H1 (cell line): ENCODE measurements at regions not wholly inside any gene's neighbourhood (a gene's known extent, or its start where the extent isn't known, plus 50 kb on each side); places are given as distances from the start of the nearest gene placed in this dataset.

Experiments
- CTCF ChIA-PET: fragments of 300-600 bp; sonication (Branson Sonifier 250); formaldehyde crosslinking; loops from one replicate; lab custom pipeline; 2021; ENCODE audit not compliant: partially characterized antibody; lab: Charles Lee
- POLR2A ChIA-PET: fragments of 300-600 bp; sonication (Branson Sonifier 250); formaldehyde crosslinking; loops from one replicate; lab custom pipeline; 2021; ENCODE audit warnings: inconsistent platforms; ENCODE audit not compliant: partially characterized antibody; lab: Charles Lee
- DNase-seq, 2 experiments: peaks; one replicate each; pipeline versions ENCODE4 v3.0.0 to v3.0.0-alpha.2; 2010 to 2022; ENCODE audit warnings: low spot score in 2 of 2, low read depth in 1 of 2, mixed read lengths in 1 of 2
- FAIRE-seq: peaks from 2 replicates; lab custom pipeline; 2011; peaks lifted over from hg19 to GRCh38; lab: Jason Lieb, UNC
- H2AFZ ChIP-seq: 2 replicates; pipeline ENCODE4 v1.8.1; 2012; ENCODE audit warnings: low read length, inconsistent platforms
- H2AK5ac ChIP-seq: 2 replicates; pipeline ENCODE4 v1.6.1; 2013; ENCODE audit warnings: low read depth, low read length
- H2BK120ac ChIP-seq: replicated peaks from 2 replicates; pipeline ENCODE3; 2013; ENCODE audit warnings: low read depth, low read length, inconsistent platforms
- H2BK12ac ChIP-seq: 2 replicates; pipeline ENCODE4 v1.6.1; 2013; ENCODE audit warnings: low read depth, low read length
- H2BK15ac ChIP-seq: 2 replicates; pipeline ENCODE4 v1.6.1; 2013; ENCODE audit warnings: low read length
- H2BK20ac ChIP-seq: 2 replicates; pipeline ENCODE4 v1.6.1; 2013; ENCODE audit warnings: low read length
- H2BK5ac ChIP-seq: 2 replicates; pipeline ENCODE4 v1.6.1; 2013; ENCODE audit warnings: low read depth, low read length
- H3K14ac ChIP-seq: 2 replicates; pipeline ENCODE4 v1.6.1; 2013; ENCODE audit warnings: inconsistent platforms; ENCODE audit not compliant: insufficient read length
- H3K18ac ChIP-seq: 2 replicates; pipeline ENCODE4 v1.6.1; 2013; ENCODE audit warnings: low read length; ENCODE audit errors: extremely low read depth
- H3K23ac ChIP-seq: 2 replicates; pipeline ENCODE4 v1.6.1; 2013; ENCODE audit warnings: inconsistent platforms; ENCODE audit not compliant: insufficient read length
- H3K23me2 ChIP-seq: 2 replicates; pipeline ENCODE4 v1.6.1; 2013; ENCODE audit warnings: low read depth, low read length
- H3K27ac ChIP-seq: 2 replicates; pipeline ENCODE4 v1.6.1; 2011; ENCODE audit warnings: low read depth, low read length, inconsistent platforms
- H3K27me3 ChIP-seq, 4 experiments: replicated peaks in 1 of 4; 1 replicate in 1 of 4; 2 replicates in 3 of 4; pipeline versions ENCODE4 v1.6.1 to v1.8.1; 2011 to 2013; ENCODE audit warnings: low read length in 3 of 4, mild to moderate bottlenecking in 3 of 4, inconsistent platforms in 2 of 4, mixed read lengths in 2 of 4, moderate library complexity in 1 of 4; ENCODE audit not compliant: control insufficient read depth in 3 of 4, insufficient read depth in 3 of 4; ENCODE audit errors: extremely low read depth in 1 of 4
- H3K36me3 ChIP-seq, 4 experiments: 2 replicates each; pipeline versions ENCODE4 v1.6.1 to v1.8.1; 2011 to 2013; ENCODE audit warnings: mild to moderate bottlenecking in 4 of 4, low read length in 3 of 4, moderate library complexity in 2 of 4, control low read depth in 1 of 4, inconsistent platforms in 1 of 4; ENCODE audit not compliant: insufficient read depth in 4 of 4, control insufficient read depth in 2 of 4
- H3K4ac ChIP-seq: replicated peaks from 2 replicates; pipeline ENCODE3; 2013; ENCODE audit warnings: low read length, low read depth, mixed read lengths, inconsistent platforms; ENCODE audit not compliant: insufficient read length
- H3K4me1 ChIP-seq, 4 experiments: replicated peaks in 1 of 4; 1 replicate in 1 of 4; 2 replicates in 3 of 4; pipeline versions ENCODE4 v1.6.1 to v1.8.1; 2011 to 2013; ENCODE audit warnings: low read length in 3 of 4, inconsistent platforms in 2 of 4, mixed read lengths in 1 of 4; ENCODE audit not compliant: insufficient read depth in 4 of 4, control insufficient read depth in 3 of 4
- H3K4me2 ChIP-seq, 2 experiments: 2 replicates each; pipeline versions ENCODE4 v1.6.1 to v1.8.1; 2011 to 2013; ENCODE audit warnings: low read depth in 2 of 2, low read length in 2 of 2, control low read depth in 1 of 2, inconsistent platforms in 1 of 2, mild to moderate bottlenecking in 1 of 2; ENCODE audit not compliant: insufficient read depth in 1 of 2
- H3K4me3 ChIP-seq, 4 experiments: fragments of 200-600, 300-600 bp in 1 of 4; sonication (generic), shearing (Covaris generic), sonication (Bioruptor Twin) in 1 of 4; 2 replicates each; pipeline versions ENCODE4 v1.5.1 to v1.8.1; 2011 to 2016; ENCODE audit warnings: low read length in 4 of 4, low read depth in 3 of 4, control low read depth in 2 of 4, inconsistent platforms in 2 of 4, mild to moderate bottlenecking in 2 of 4, mixed read lengths in 1 of 4, moderate library complexity in 1 of 4; ENCODE audit not compliant: insufficient read depth in 2 of 4; ENCODE audit errors: extremely low read depth in 1 of 4
- H3K56ac ChIP-seq: replicated peaks from 2 replicates; pipeline ENCODE3; 2013; ENCODE audit warnings: low read depth, mild to moderate bottlenecking, mixed read lengths, low read length, inconsistent platforms; ENCODE audit not compliant: insufficient read length
- H3K79me1 ChIP-seq: 2 replicates; pipeline ENCODE4 v1.6.1; 2013; ENCODE audit warnings: low read depth, low read length, control low read depth
- H3K79me2 ChIP-seq, 2 experiments: 2 replicates each; pipeline versions ENCODE4 v1.6.1 to v1.8.1; 2012 to 2013; ENCODE audit warnings: low read length in 2 of 2, mild to moderate bottlenecking in 2 of 2, inconsistent platforms in 1 of 2; ENCODE audit not compliant: insufficient read depth in 2 of 2, control insufficient read depth in 1 of 2
- H3K9ac ChIP-seq, 4 experiments: replicated peaks in 1 of 4; 1 replicate in 1 of 4; 2 replicates in 3 of 4; pipeline versions ENCODE4 v1.6.1 to v1.8.1; 2011 to 2013; ENCODE audit warnings: low read depth in 3 of 4, low read length in 3 of 4, control low read depth in 2 of 4, mild to moderate bottlenecking in 2 of 4, moderate library complexity in 2 of 4, inconsistent platforms in 1 of 4; ENCODE audit errors: extremely low read depth in 1 of 4
- H3K9me3 ChIP-seq, 2 experiments: 2 replicates each; pipeline versions ENCODE4 v1.6.1 to v1.8.1; 2012 to 2013; ENCODE audit warnings: mild to moderate bottlenecking in 2 of 2, moderate library complexity in 2 of 2, control low read depth in 1 of 2, inconsistent platforms in 1 of 2, low read depth in 1 of 2, low read length in 1 of 2, mixed read lengths in 1 of 2; ENCODE audit not compliant: insufficient read depth in 2 of 2
- H4K20me1 ChIP-seq, 2 experiments: replicated peaks in 1 of 2; 2 replicates each; pipeline versions ENCODE3 to v1.8.1; 2011 to 2013; ENCODE audit warnings: inconsistent platforms in 2 of 2, low read length in 2 of 2, mild to moderate bottlenecking in 1 of 2; ENCODE audit not compliant: insufficient read depth in 2 of 2, control insufficient read depth in 1 of 2
- H4K5ac ChIP-seq: 2 replicates; pipeline ENCODE4 v1.6.1; 2013; ENCODE audit warnings: low read length, low read depth, mixed read lengths, inconsistent platforms; ENCODE audit not compliant: insufficient read length
- H4K8ac ChIP-seq: 2 replicates; pipeline ENCODE4 v1.8.0; 2013; ENCODE audit warnings: mild to moderate bottlenecking, moderate library complexity, low read length, inconsistent platforms; ENCODE audit not compliant: insufficient read depth; ENCODE audit errors: extremely low read depth
- H4K91ac ChIP-seq: replicated peaks from 2 replicates; pipeline ENCODE3; 2013; ENCODE audit warnings: low read length, mixed read lengths, inconsistent platforms; ENCODE audit not compliant: insufficient read length
- BCL11A ChIP-seq, 2 experiments: IDR thresholded peaks; one replicate each; pipeline ENCODE4 v1.6.1; 2011; ENCODE audit warnings: low read depth in 2 of 2, low read length in 2 of 2, mild to moderate bottlenecking in 2 of 2
- EZH2 ChIP-seq: fragments of 200-600 bp; sonication (generic); IDR thresholded peaks from 2 replicates; pipeline ENCODE4 v1.7.1; 2012; ENCODE audit warnings: low read depth, mild to moderate bottlenecking, moderate library complexity, low read length, inconsistent platforms; ENCODE audit not compliant: severe bottlenecking
- FOSL1 ChIP-seq: IDR thresholded peaks from 2 replicates; pipeline ENCODE4 v1.6.1; 2011; ENCODE audit warnings: mild to moderate bottlenecking, low read depth, low read length, moderate library complexity; ENCODE audit not compliant: insufficient read depth
- GABPA ChIP-seq: IDR thresholded peaks from 2 replicates; pipeline ENCODE4 v1.6.1; 2011; ENCODE audit warnings: mild to moderate bottlenecking, low read length, moderate library complexity, borderline replicate concordance; ENCODE audit not compliant: insufficient read depth
- KDM1A ChIP-seq: fragments of 200-600, 300-600 bp; sonication (generic); IDR thresholded peaks from 2 replicates; pipeline ENCODE4 v1.7.1; 2016; ENCODE audit warnings: mild to moderate bottlenecking, low read length, borderline replicate concordance
- NANOG ChIP-seq: IDR thresholded peaks from 2 replicates; pipeline ENCODE4 v1.6.1; 2011; ENCODE audit warnings: low read length, low read depth, mild to moderate bottlenecking, inconsistent platforms; ENCODE audit not compliant: insufficient read depth, poor library complexity, severe bottlenecking
- NRF1 ChIP-seq: IDR thresholded peaks from 2 replicates; pipeline ENCODE4 v1.6.1; 2011; ENCODE audit warnings: mild to moderate bottlenecking, low read depth, low read length, improper control_type of control experiment
- POLR2A ChIP-seq, 2 experiments: IDR thresholded peaks; 1 replicate in 1 of 2; 2 replicates in 1 of 2; pipeline ENCODE4 v1.6.1; 2011; ENCODE audit warnings: low read depth in 2 of 2, low read length in 2 of 2, mild to moderate bottlenecking in 2 of 2; ENCODE audit errors: control extremely low read depth in 1 of 2
- SRF ChIP-seq: IDR thresholded peaks from 2 replicates; pipeline ENCODE4 v1.6.1; 2011; ENCODE audit warnings: mild to moderate bottlenecking, low read depth, low read length, moderate library complexity
- TAF1 ChIP-seq: IDR thresholded peaks from 2 replicates; pipeline ENCODE4 v1.6.1; 2011; ENCODE audit warnings: mild to moderate bottlenecking, low read depth, low read length
- TAF7 ChIP-seq: optimal IDR thresholded peaks from 2 replicates; pipeline ENCODE3; 2011; ENCODE audit warnings: low read depth, mild to moderate bottlenecking, inconsistent platforms, low read length, moderate library complexity, borderline replicate concordance
- WGBS, 2 experiments: shearing (Covaris generic) in 1 of 2; methylation state at CpG; one replicate each; pipeline versions ENCODE4 v1.1.6 to v1.1.7; 2013 to 2015; ENCODE audit warnings: low lambda C conversion rate in 2 of 2, mixed read lengths in 2 of 2, inconsistent platforms in 1 of 2, low coverage in 1 of 2, missing lambda C conversion rate in 1 of 2; ENCODE audit not compliant: insufficient replicate concordance in 2 of 2, insufficient coverage in 1 of 2, insufficient read length in 1 of 2; ENCODE audit errors: extremely low coverage in 1 of 2, missing lambda C conversion rate in 1 of 2; 5-methylcytosine and 5-hydroxymethylcytosine counted together
- TF ChIP-seq, protein P1 (sequence below): IDR thresholded peaks from 2 replicates; pipeline ENCODE4 v1.6.1; 2011; ENCODE audit warnings: low read depth, mild to moderate bottlenecking, low read length; ENCODE audit not compliant: insufficient read depth
- TF ChIP-seq, protein P2 (sequence below): IDR thresholded peaks from 2 replicates; pipeline ENCODE4 v1.6.1; 2012; ENCODE audit warnings: low read length, inconsistent platforms

DNA sequence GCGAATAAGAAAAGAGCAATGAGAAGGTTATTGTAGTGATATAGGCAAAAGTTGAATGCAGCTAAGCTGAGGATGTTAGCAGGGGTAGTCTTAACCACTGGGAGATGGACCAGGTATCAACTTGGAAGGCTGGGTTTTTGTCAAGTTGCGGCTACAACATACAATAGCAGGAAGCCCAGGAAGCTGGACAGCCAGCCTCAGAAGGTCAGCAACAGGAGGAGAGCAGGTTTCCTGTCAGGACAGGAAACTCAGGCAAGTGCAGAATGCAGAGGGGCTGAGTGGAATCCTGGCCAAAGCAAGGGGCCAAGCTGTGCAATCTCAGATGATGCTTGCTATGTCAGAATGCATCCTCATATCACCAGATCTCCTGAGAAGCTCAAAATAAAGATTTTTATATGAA lies 530.0 kb upstream of the ID2 start:
- no peak overlapping the region for H4K91ac ChIP-seq
- H2AK5ac ChIP-seq = no peak overlapping the region
- H3K56ac ChIP-seq = no peak overlapping the region
- H3K4me1 ChIP-seq = no peaks in the 10 kb centered on the region; a peak in 1 of 7 replicates
- H2BK120ac ChIP-seq = no peak overlapping the region
- no peak overlapping the region for H2BK20ac ChIP-seq
- H2BK12ac ChIP-seq = no peak overlapping the region
- no peaks in the 10 kb centered on the region for H3K23me2 ChIP-seq
- FAIRE-seq (no peak), DNase-seq (no peak)
- no peak overlapping the region for H3K9ac ChIP-seq
- no peak overlapping the region for H2AFZ ChIP-seq
- no peak overlapping the region for H4K8ac ChIP-seq
- H3K9me3 ChIP-seq = no peaks in the 10 kb centered on the region
- no peaks in the 10 kb centered on the region for H3K36me3 ChIP-seq
- H3K4ac ChIP-seq = no peak overlapping the region
- 88% methylated on average over 2 of the region's 2 CpGs; no CpG with 5 or more reads in 1 of the 2 experiments for WGBS, 2 experiments
- H3K27ac ChIP-seq = no peak overlapping the region
- no peak overlapping the region for H3K14ac ChIP-seq
- no peaks in the 10 kb centered on the region for H4K20me1 ChIP-seq
- H2BK5ac ChIP-seq = no peak overlapping the region
- H3K4me2 ChIP-seq = no peak overlapping the region
- H3K23ac ChIP-seq = no peak overlapping the region
- H3K18ac ChIP-seq = no peak overlapping the region
- no peak overlapping the region for H4K5ac ChIP-seq
- H3K27me3 ChIP-seq = no peaks in the 10 kb centered on the region
- no peaks in the 10 kb centered on the region for H3K79me2 ChIP-seq
- H3K4me3 ChIP-seq = no peak overlapping the region
- ChIA-PET POLR2A (no interaction called here), CTCF (interaction anchor here (0.7 kb wide), 1 partner anchor 652 kb away, joined by 3 read pairs; no protein-coding TSS in a partner anchor)
- no peak overlapping the region for H2BK15ac ChIP-seq
- no peaks in the 10 kb centered on the region; the same call in 1 of the 2 replicates for H3K79me1 ChIP-seq
- TF ChIP-seq EZH2 (no peak), POLR2A (IDR thresholded peaks at IDR 0.05; ENCODE audit: control extremely low read depth in 1 of 2, low read depth in 2 of 2, low read length in 2 of 2) (no peak), BCL11A (IDR thresholded peaks at IDR 0.05; ENCODE audit: low read depth in 2 of 2, low read length in 2 of 2) (no peak), FOSL1 (no peak), GABPA (no peak), NANOG (no peak), TAF1 (no peak), KDM1A (no peak), NRF1 (no peak), TAF7 (no peak), SRF (no peak)
- TF ChIP-seq, protein P1, sequence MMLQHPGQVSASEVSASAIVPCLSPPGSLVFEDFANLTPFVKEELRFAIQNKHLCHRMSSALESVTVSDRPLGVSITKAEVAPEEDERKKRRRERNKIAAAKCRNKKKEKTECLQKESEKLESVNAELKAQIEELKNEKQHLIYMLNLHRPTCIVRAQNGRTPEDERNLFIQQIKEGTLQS = no peak
- TF ChIP-seq, protein P2, sequence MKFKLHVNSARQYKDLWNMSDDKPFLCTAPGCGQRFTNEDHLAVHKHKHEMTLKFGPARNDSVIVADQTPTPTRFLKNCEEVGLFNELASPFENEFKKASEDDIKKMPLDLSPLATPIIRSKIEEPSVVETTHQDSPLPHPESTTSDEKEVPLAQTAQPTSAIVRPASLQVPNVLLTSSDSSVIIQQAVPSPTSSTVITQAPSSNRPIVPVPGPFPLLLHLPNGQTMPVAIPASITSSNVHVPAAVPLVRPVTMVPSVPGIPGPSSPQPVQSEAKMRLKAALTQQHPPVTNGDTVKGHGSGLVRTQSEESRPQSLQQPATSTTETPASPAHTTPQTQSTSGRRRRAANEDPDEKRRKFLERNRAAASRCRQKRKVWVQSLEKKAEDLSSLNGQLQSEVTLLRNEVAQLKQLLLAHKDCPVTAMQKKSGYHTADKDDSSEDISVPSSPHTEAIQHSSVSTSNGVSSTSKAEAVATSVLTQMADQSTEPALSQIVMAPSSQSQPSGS = no peak
